Sigmoid colon (tissue), 6 donors: ENCODE measurements at regions not wholly inside any gene's neighbourhood (a gene's known extent, or its start where the extent isn't known, plus 50 kb on each side); places are given as distances from the start of the nearest gene placed in this dataset.
A peak's percentile ranks its signal among the peaks of the same experiment; 100 is the strongest.

Experiments
- DNase-seq: peaks from one replicate; pipeline ENCODE4 v3.0.0-alpha.2; 2019
- H3K27ac ChIP-seq, 4 donors: fragments of 200-600 bp; sonication (generic); one replicate each; pipeline ENCODE4 v1.5.1; 2016 to 2019; ENCODE audit warnings: mild to moderate bottlenecking in 1 of 4
- H3K27me3 ChIP-seq, 3 donors: fragments of 200-600 bp; sonication (generic); one replicate each; pipeline ENCODE4 v1.5.1; 2019; ENCODE audit warnings: mild to moderate bottlenecking in 1 of 3
- H3K36me3 ChIP-seq, 4 donors: fragments of 200-600 bp; sonication (generic); one replicate each; pipeline ENCODE4 v1.5.1; 2016 to 2019
- H3K4me1 ChIP-seq, 4 donors: fragments of 200-600 bp; sonication (generic); one replicate each; pipeline ENCODE4 v1.5.1; 2017 to 2019
- H3K4me3 ChIP-seq, 4 donors: fragments of 200-600 bp; sonication (generic); one replicate each; pipeline ENCODE4 v1.5.1; 2017 to 2019; ENCODE audit warnings: mild to moderate bottlenecking in 2 of 4, moderate library complexity in 1 of 4
- H3K9me3 ChIP-seq, 4 donors: fragments of 200-600 bp in 3 of 4; sonication (generic) in 3 of 4; one replicate each; pipeline versions ENCODE4 v1.5.1 to v1.6.1; 2013 to 2019
- CTCF ChIP-seq, 4 experiments: fragments of 450-650 bp in 3 of 4; fragments of 200-600 bp in 1 of 4; IDR thresholded peaks; one replicate each; pipeline ENCODE4 v1.5.1; 2016 to 2019; ENCODE audit warnings: antibody characterized with exemption in 4 of 4, mild to moderate bottlenecking in 3 of 4, moderate library complexity in 2 of 4
- EP300 ChIP-seq, 4 donors: sonication (generic); formaldehyde crosslinking; IDR thresholded peaks; one replicate each; pipeline ENCODE4 v1.6.1; 2017; ENCODE audit warnings: antibody characterized with exemption in 4 of 4
- POLR2A ChIP-seq, 2 donors: fragments of 450-650 bp; IDR thresholded peaks; one replicate each; pipeline ENCODE4 v1.6.1; 2016; ENCODE audit warnings: antibody characterized with exemption in 2 of 2, mild to moderate bottlenecking in 2 of 2, moderate library complexity in 2 of 2
- POLR2AphosphoS5 ChIP-seq, 4 donors: sonication (generic); formaldehyde crosslinking; IDR thresholded peaks; one replicate each; pipeline ENCODE4 v1.6.1; 2017; ENCODE audit warnings: antibody characterized with exemption in 4 of 4
- WGBS, 2 donors: extraction: QIAGEN DNeasy Blood & Tissue Kit; methylation state at CpG; one replicate each; pipeline ENCODE4 v1.1.7; 2013; 5-methylcytosine and 5-hydroxymethylcytosine counted together
- intact Hi-C: fragments of 100-400 bp; cut with DNase I; formaldehyde crosslinking; loops from one replicate; pipeline ENCODE4 v1.15.1; 2023
- donor health status: healthy with polysubstance abuse.
- donor health status: healthy.

- no peak for DNase-seq
- 12 to 56% methylated on average over 2 of the region's 2 CpGs for WGBS, 2 donors
- TF ChIP-seq EP300 (IDR thresholded peaks at IDR 0.05) (no peak), CTCF (IDR thresholded peaks at IDR 0.05) (no peak), POLR2A (IDR thresholded peaks at IDR 0.05) (no peak), POLR2AphosphoS5 (IDR thresholded peaks at IDR 0.05) (no peak)
- H3K27me3 ChIP-seq: no peaks in the 10 kb centered on the region
- H3K4me1 ChIP-seq: peaks cover 0 to 25% (median 16%) of the 10 kb centered on the region in 4 donors
- H3K36me3 ChIP-seq: no peaks in the 10 kb centered on the region
- H3K27ac ChIP-seq: peak overlapping the region in 2 of 4 donors; percentile 11 to 42
- no peaks in the 10 kb centered on the region for H3K9me3 ChIP-seq
- intact Hi-C loops: no loop called here
- no peak overlapping the region for H3K4me3 ChIP-seq
Observed at GRCh38 chr3:64935971-64936370, 248.2 kb upstream of the ADAMTS9 start.

- no peak overlapping the region for H3K4me3 ChIP-seq
- TF ChIP-seq CTCF (IDR thresholded peaks at IDR 0.05): no peak
- peaks cover 0 to 20% (median 13%) of the 10 kb centered on the region in 4 donors for H3K4me1 ChIP-seq
- WGBS, 2 donors: 70 to 75% methylated on average over 8 of the region's 8 CpGs
- no peaks in the 10 kb centered on the region for H3K36me3 ChIP-seq
- no peak overlapping the region for H3K27ac ChIP-seq
- H3K27me3 ChIP-seq: no peaks in the 10 kb centered on the region
- DNase-seq: no peak
- H3K9me3 ChIP-seq: no peaks in the 10 kb centered on the region
- intact Hi-C loops: no loop called here
Observed at GRCh38 chr3:64932666-64933342, 245.0 kb upstream of the ADAMTS9 start.

- Histone ChIP-seq H3K27me3 (no peaks in the 10 kb centered on the region), H3K36me3 (no peaks in the 10 kb centered on the region), H3K27ac (no peak overlapping the region), H3K4me3 (no peak overlapping the region), H3K4me1 (peaks cover 0 to 20% (median 13%) of the 10 kb centered on the region in 4 donors), H3K9me3 (no peaks in the 10 kb centered on the region)
- TF ChIP-seq EP300 (IDR thresholded peaks at IDR 0.05) (no peak), POLR2A (IDR thresholded peaks at IDR 0.05) (no peak)
- WGBS, 2 donors: 85 to 87% methylated on average over 2 of the region's 2 CpGs
- intact Hi-C loops: no loop called here
- DNase-seq: no peak
Observed at GRCh38 chr3:64932016-64932518, 244.3 kb upstream of the ADAMTS9 start.

- H3K4me1 ChIP-seq: peaks cover 0 to 11% (median 8%) of the 10 kb centered on the region in 4 donors
- no peaks in the 10 kb centered on the region for H3K9me3 ChIP-seq
- no peaks in the 10 kb centered on the region for H3K36me3 ChIP-seq
- no peaks in the 10 kb centered on the region for H3K27me3 ChIP-seq
- intact Hi-C loops: no loop called here
- DNase-seq: no peak
- H3K27ac ChIP-seq: no peak overlapping the region
- no peak for TF ChIP-seq POLR2AphosphoS5 (IDR thresholded peaks at IDR 0.05)
- no peak for TF ChIP-seq POLR2A (IDR thresholded peaks at IDR 0.05)
- TF ChIP-seq EP300 (IDR thresholded peaks at IDR 0.05): no peak
- no peak for TF ChIP-seq CTCF (IDR thresholded peaks at IDR 0.05)
- no peak overlapping the region for H3K4me3 ChIP-seq
- 65 to 95% methylated on average over 2 of the region's 2 CpGs for WGBS, 2 donors
Observed at GRCh38 chr3:64930891-64931290, 243.1 kb upstream of the ADAMTS9 start.

- Histone ChIP-seq H3K9me3 (no peaks in the 10 kb centered on the region), H3K27me3 (no peaks in the 10 kb centered on the region), H3K4me1 (peaks cover 0 to 23% (median 6%) of the 10 kb centered on the region in 4 donors), H3K27ac (peak overlapping the region in 1 of 4 donors; percentile 33), H3K36me3 (no peaks in the 10 kb centered on the region), H3K4me3 (no peak overlapping the region)
- DNase-seq: no peak
- 73 to 83% methylated on average over 3 of the region's 3 CpGs for WGBS, 2 donors
- TF ChIP-seq POLR2AphosphoS5 (IDR thresholded peaks at IDR 0.05) (no peak), POLR2A (IDR thresholded peaks at IDR 0.05) (no peak)
- intact Hi-C loops: no loop called here
Observed at GRCh38 chr3:64928683-64929082, 240.9 kb upstream of the ADAMTS9 start.

GRCh38 chr3:64927689-64928088 is 239.9 kb upstream of the ADAMTS9 start:
- H3K9me3 ChIP-seq: no peaks in the 10 kb centered on the region
- no peaks in the 10 kb centered on the region for H3K27me3 ChIP-seq
- no peak overlapping the region for H3K27ac ChIP-seq
- no peak overlapping the region for H3K4me3 ChIP-seq
- no peaks in the 10 kb centered on the region for H3K36me3 ChIP-seq
- TF ChIP-seq POLR2AphosphoS5 (IDR thresholded peaks at IDR 0.05) (no peak), CTCF (IDR thresholded peaks at IDR 0.05) (no peak), POLR2A (IDR thresholded peaks at IDR 0.05) (no peak), EP300 (IDR thresholded peaks at IDR 0.05) (no peak)
- WGBS, 2 donors: 76 to 92% methylated on average over 3 of the region's 3 CpGs
- DNase-seq: no peak
- peaks cover 0 to 28% (median 10%) of the 10 kb centered on the region in 4 donors for H3K4me1 ChIP-seq
- intact Hi-C loops: no loop called here
